ENCODE measurements at regions not wholly inside any gene's neighbourhood (a gene's known extent, or its start where the extent isn't known, plus 50 kb on each side); places are given as distances from the start of the nearest gene placed in this dataset.

DNA sequence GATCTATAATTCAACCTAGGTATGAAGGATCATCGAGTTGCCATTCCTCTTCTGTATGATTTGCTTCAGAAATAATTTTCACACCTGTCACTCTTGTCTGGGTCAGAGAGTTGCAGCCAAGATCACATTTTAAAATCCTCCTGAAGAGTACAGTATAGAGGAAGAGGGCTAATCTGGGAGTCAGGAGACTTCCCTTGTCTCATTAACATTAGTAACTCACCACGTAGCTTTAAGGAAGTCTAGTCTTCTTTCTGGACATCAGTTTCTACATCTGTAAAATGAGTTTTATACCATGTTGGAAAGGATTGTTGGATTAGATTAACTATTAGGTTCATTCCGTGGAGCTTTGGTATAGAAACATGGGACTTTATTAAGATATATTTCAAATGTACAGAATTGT, 109.4 kb downstream of the TDRD15 start:
- Histone ChIP-seq H2AFZ (ENCODE audit: low read length) (no peak overlapping the region), H3K27ac (ENCODE audit: extremely low read length, insufficient read depth, low read length) (no peak overlapping the region), H4K20me1 (ENCODE audit: insufficient read depth, low read length) (no peaks in the 10 kb centered on the region), H3K27me3 (ENCODE audit: control insufficient read depth in 1 of 2, insufficient read depth in 2 of 2, low read length in 2 of 2) (no peaks in the 10 kb centered on the region), H3K4me3 (replicated peaks in 1 of 3; ENCODE audit: insufficient read depth in 1 of 3, low read depth in 2 of 3, low read length in 3 of 3) (no peak overlapping the region), H3K9me3 (ENCODE audit: low read length) (no peaks in the 10 kb centered on the region), H3K79me2 (ENCODE audit: insufficient read depth, low read length) (no peaks in the 10 kb centered on the region), H3K9ac (ENCODE audit: insufficient read depth, low read depth, low read length) (no peak overlapping the region), H3K4me2 (ENCODE audit: low read depth, low read length) (no peak overlapping the region), H3K4me1 (ENCODE audit: insufficient read depth, low read length) (peaks cover 4% of the 10 kb centered on the region; the same call in 1 of the 2 replicates), H3K36me3 (replicated peaks in 1 of 2; ENCODE audit: control insufficient read depth in 1 of 2, insufficient read depth in 2 of 2, low read length in 2 of 2) (no peaks in the 10 kb centered on the region)
- in situ Hi-C loops (cut with HindIII; ENCODE audit: extremely low pct_ligation_motif_present, low pct_unique_long_range_greater_than_20kb): no loop called here
- POLR2A ChIA-PET: no interaction called here
- under 1% methylated on average over 3 of the region's 3 CpGs for WGBS (ENCODE audit: low lambda C conversion rate)
- FAIRE-seq: no peak
- BruUV-seq (replicated peaks): no TSS peak
- ATAC-seq: no peak
- CTCF ChIA-PET (ENCODE audit: low intra/inter-chr PET ratio, low total read pairs): no interaction called here
- DNase-seq (ENCODE audit: low spot score): no peak
- intact Hi-C loops (cut with micrococcal nuclease; ENCODE audit: unreplicated experiment): no loop called here
- TF ChIP-seq ZNF235 (CRISPR knock-in tag; IDR thresholded peaks at IDR 0.05; ENCODE audit: borderline replicate concordance) (no peak), ELF1 (CRISPR knock-in tag; IDR thresholded peaks at IDR 0.05) (no peak), ZBTB7B (CRISPR knock-in tag; IDR thresholded peaks at IDR 0.05) (no peak), ZNF180 (CRISPR knock-in tag; IDR thresholded peaks at IDR 0.05; ENCODE audit: borderline replicate concordance, low read depth) (no peak), NFE2L2 (IDR thresholded peaks at IDR 0.05; ENCODE audit: low read length) (no peak), FOXC1 (CRISPR knock-in tag; IDR thresholded peaks at IDR 0.05; ENCODE audit: borderline replicate concordance) (no peak), ONECUT2 (CRISPR knock-in tag; IDR thresholded peaks at IDR 0.05) (no peak), ZNF775 (CRISPR knock-in tag; IDR thresholded peaks at IDR 0.05; ENCODE audit: borderline replicate concordance) (no peak), ATF7 (IDR thresholded peaks at IDR 0.05) (no peak), ATF7 (CRISPR knock-in tag; IDR thresholded peaks at IDR 0.05) (no peak), SRSF1 (optimal IDR thresholded peaks at IDR 0.05; ENCODE audit: low read depth, low read length) (no peak), SOX13 (IDR thresholded peaks at IDR 0.05) (no peak), SOX13 (CRISPR knock-in tag; conservative IDR thresholded peaks at IDR 0.05 in 1 of 2, IDR thresholded peaks at IDR 0.05 in 1 of 2) (no peak), MZF1 (CRISPR knock-in tag; IDR thresholded peaks at IDR 0.05; ENCODE audit: borderline replicate concordance) (no peak)
- TF ChIP-seq, protein P1, sequence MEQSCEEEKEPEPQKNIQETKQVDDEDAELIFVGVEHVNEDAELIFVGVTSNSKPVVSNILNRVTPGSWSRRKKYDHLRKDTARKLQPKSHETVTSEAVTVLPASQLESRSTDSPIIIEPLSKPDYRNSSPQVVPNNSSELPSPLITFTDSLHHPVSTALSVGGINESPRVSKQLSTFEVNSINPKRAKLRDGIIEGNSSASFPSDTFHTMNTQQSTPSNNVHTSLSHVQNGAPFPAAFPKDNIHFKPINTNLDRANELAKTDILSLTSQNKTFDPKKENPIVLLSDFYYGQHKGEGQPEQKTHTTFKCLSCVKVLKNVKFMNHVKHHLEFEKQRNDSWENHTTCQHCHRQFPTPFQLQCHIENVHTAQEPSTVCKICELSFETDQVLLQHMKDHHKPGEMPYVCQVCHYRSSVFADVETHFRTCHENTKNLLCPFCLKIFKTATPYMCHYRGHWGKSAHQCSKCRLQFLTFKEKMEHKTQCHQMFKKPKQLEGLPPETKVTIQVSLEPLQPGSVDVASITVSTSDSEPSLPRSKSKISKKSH (CRISPR knock-in tag; IDR thresholded peaks at IDR 0.05; ENCODE audit: borderline replicate concordance): no peak
- TF ChIP-seq, protein P2, sequence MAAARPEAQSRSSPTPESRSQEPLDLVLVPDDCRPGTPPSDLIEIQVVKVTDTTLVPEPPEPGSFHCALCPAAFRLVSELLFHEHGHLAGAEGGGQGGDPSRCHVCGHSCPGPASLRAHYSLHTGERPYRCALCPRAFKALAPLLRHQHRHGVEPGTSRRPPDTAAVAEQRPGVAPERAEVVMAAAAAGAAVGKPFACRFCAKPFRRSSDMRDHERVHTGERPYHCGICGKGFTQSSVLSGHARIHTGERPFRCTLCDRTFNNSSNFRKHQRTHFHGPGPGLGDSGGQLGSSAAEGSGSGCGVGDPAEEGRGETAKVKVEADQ (CRISPR knock-in tag; IDR thresholded peaks at IDR 0.05; ENCODE audit: borderline replicate concordance): no peak
- TF ChIP-seq, protein P3, sequence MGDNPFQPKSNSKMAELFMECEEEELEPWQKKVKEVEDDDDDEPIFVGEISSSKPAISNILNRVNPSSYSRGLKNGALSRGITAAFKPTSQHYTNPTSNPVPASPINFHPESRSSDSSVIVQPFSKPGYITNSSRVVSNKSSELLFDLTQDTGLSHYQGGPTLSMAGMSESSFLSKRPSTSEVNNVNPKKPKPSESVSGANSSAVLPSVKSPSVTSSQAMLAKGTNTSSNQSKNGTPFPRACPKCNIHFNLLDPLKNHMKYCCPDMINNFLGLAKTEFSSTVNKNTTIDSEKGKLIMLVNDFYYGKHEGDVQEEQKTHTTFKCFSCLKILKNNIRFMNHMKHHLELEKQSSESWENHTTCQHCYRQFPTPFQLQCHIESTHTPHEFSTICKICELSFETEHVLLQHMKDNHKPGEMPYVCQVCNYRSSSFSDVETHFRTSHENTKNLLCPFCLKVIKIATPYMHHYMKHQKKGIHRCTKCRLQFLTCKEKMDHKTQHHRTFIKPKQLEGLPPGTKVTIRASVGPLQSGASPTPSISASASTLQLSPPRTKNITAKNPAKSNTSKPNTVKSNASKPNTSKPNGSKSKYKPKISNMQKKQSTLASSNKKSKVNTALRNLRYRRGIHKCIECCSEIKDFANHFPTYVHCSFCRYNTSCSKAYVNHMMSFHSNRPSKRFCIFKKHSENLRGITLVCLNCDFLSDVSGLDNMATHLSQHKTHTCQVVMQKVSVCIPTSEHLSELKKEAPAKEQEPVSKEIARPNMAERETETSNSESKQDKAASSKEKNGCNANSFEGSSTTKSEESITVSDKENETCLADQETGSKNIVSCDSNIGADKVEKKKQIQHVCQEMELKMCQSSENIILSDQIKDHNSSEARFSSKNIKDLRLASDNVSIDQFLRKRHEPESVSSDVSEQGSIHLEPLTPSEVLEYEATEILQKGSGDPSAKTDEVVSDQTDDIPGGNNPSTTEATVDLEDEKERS (CRISPR knock-in tag; IDR thresholded peaks at IDR 0.05): no peak
- TF ChIP-seq, protein P4, sequence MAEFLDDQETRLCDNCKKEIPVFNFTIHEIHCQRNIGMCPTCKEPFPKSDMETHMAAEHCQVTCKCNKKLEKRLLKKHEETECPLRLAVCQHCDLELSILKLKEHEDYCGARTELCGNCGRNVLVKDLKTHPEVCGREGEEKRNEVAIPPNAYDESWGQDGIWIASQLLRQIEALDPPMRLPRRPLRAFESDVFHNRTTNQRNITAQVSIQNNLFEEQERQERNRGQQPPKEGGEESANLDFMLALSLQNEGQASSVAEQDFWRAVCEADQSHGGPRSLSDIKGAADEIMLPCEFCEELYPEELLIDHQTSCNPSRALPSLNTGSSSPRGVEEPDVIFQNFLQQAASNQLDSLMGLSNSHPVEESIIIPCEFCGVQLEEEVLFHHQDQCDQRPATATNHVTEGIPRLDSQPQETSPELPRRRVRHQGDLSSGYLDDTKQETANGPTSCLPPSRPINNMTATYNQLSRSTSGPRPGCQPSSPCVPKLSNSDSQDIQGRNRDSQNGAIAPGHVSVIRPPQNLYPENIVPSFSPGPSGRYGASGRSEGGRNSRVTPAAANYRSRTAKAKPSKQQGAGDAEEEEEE (CRISPR knock-in tag; IDR thresholded peaks at IDR 0.05; ENCODE audit: borderline replicate concordance): no peak
- TF ChIP-seq, protein P5, sequence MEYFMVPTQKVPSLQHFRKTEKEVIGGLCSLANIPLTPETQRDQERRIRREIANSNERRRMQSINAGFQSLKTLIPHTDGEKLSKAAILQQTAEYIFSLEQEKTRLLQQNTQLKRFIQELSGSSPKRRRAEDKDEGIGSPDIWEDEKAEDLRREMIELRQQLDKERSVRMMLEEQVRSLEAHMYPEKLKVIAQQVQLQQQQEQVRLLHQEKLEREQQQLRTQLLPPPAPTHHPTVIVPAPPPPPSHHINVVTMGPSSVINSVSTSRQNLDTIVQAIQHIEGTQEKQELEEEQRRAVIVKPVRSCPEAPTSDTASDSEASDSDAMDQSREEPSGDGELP (IDR thresholded peaks at IDR 0.05; ENCODE audit: borderline replicate concordance, low read depth): no peak

All from HepG2 (cell line).